H1 (cell line): ENCODE measurements at regions not wholly inside any gene's neighbourhood (a gene's known extent, or its start where the extent isn't known, plus 50 kb on each side); places are given as distances from the start of the nearest gene placed in this dataset.

ENCODE experiments used
- CTCF ChIA-PET: fragments of 300-600 bp; sonication (Branson Sonifier 250); formaldehyde crosslinking; loops from one replicate; lab custom pipeline; 2021; ENCODE audit not compliant: partially characterized antibody; lab: Charles Lee
- POLR2A ChIA-PET: fragments of 300-600 bp; sonication (Branson Sonifier 250); formaldehyde crosslinking; loops from one replicate; lab custom pipeline; 2021; ENCODE audit warnings: inconsistent platforms; ENCODE audit not compliant: partially characterized antibody; lab: Charles Lee
- DNase-seq, 2 experiments: peaks; one replicate each; pipeline versions ENCODE4 v3.0.0 to v3.0.0-alpha.2; 2010 to 2022; ENCODE audit warnings: low spot score in 2 of 2, low read depth in 1 of 2, mixed read lengths in 1 of 2
- FAIRE-seq: peaks from 2 replicates; lab custom pipeline; 2011; peaks lifted over from hg19 to GRCh38; lab: Jason Lieb, UNC
- H2AFZ ChIP-seq: 2 replicates; pipeline ENCODE4 v1.8.1; 2012; ENCODE audit warnings: low read length, inconsistent platforms
- H2AK5ac ChIP-seq: 2 replicates; pipeline ENCODE4 v1.6.1; 2013; ENCODE audit warnings: low read depth, low read length
- H2BK120ac ChIP-seq: replicated peaks from 2 replicates; pipeline ENCODE3; 2013; ENCODE audit warnings: low read depth, low read length, inconsistent platforms
- H2BK12ac ChIP-seq: 2 replicates; pipeline ENCODE4 v1.6.1; 2013; ENCODE audit warnings: low read depth, low read length
- H2BK15ac ChIP-seq: 2 replicates; pipeline ENCODE4 v1.6.1; 2013; ENCODE audit warnings: low read length
- H2BK20ac ChIP-seq: 2 replicates; pipeline ENCODE4 v1.6.1; 2013; ENCODE audit warnings: low read length
- H2BK5ac ChIP-seq: 2 replicates; pipeline ENCODE4 v1.6.1; 2013; ENCODE audit warnings: low read depth, low read length
- H3K14ac ChIP-seq: 2 replicates; pipeline ENCODE4 v1.6.1; 2013; ENCODE audit warnings: inconsistent platforms; ENCODE audit not compliant: insufficient read length
- H3K18ac ChIP-seq: 2 replicates; pipeline ENCODE4 v1.6.1; 2013; ENCODE audit warnings: low read length; ENCODE audit errors: extremely low read depth
- H3K23ac ChIP-seq: 2 replicates; pipeline ENCODE4 v1.6.1; 2013; ENCODE audit warnings: inconsistent platforms; ENCODE audit not compliant: insufficient read length
- H3K23me2 ChIP-seq: 2 replicates; pipeline ENCODE4 v1.6.1; 2013; ENCODE audit warnings: low read depth, low read length
- H3K27ac ChIP-seq: 2 replicates; pipeline ENCODE4 v1.6.1; 2011; ENCODE audit warnings: low read depth, low read length, inconsistent platforms
- H3K27me3 ChIP-seq, 4 experiments: replicated peaks in 1 of 4; 1 replicate in 1 of 4; 2 replicates in 3 of 4; pipeline versions ENCODE4 v1.6.1 to v1.8.1; 2011 to 2013; ENCODE audit warnings: low read length in 3 of 4, mild to moderate bottlenecking in 3 of 4, inconsistent platforms in 2 of 4, mixed read lengths in 2 of 4, moderate library complexity in 1 of 4; ENCODE audit not compliant: control insufficient read depth in 3 of 4, insufficient read depth in 3 of 4; ENCODE audit errors: extremely low read depth in 1 of 4
- H3K36me3 ChIP-seq, 4 experiments: 2 replicates each; pipeline versions ENCODE4 v1.6.1 to v1.8.1; 2011 to 2013; ENCODE audit warnings: mild to moderate bottlenecking in 4 of 4, low read length in 3 of 4, moderate library complexity in 2 of 4, control low read depth in 1 of 4, inconsistent platforms in 1 of 4; ENCODE audit not compliant: insufficient read depth in 4 of 4, control insufficient read depth in 2 of 4
- H3K4ac ChIP-seq: replicated peaks from 2 replicates; pipeline ENCODE3; 2013; ENCODE audit warnings: low read length, low read depth, mixed read lengths, inconsistent platforms; ENCODE audit not compliant: insufficient read length
- H3K4me1 ChIP-seq, 4 experiments: replicated peaks in 1 of 4; 1 replicate in 1 of 4; 2 replicates in 3 of 4; pipeline versions ENCODE4 v1.6.1 to v1.8.1; 2011 to 2013; ENCODE audit warnings: low read length in 3 of 4, inconsistent platforms in 2 of 4, mixed read lengths in 1 of 4; ENCODE audit not compliant: insufficient read depth in 4 of 4, control insufficient read depth in 3 of 4
- H3K4me2 ChIP-seq, 2 experiments: 2 replicates each; pipeline versions ENCODE4 v1.6.1 to v1.8.1; 2011 to 2013; ENCODE audit warnings: low read depth in 2 of 2, low read length in 2 of 2, control low read depth in 1 of 2, inconsistent platforms in 1 of 2, mild to moderate bottlenecking in 1 of 2; ENCODE audit not compliant: insufficient read depth in 1 of 2
- H3K4me3 ChIP-seq, 4 experiments: fragments of 200-600, 300-600 bp in 1 of 4; sonication (generic), shearing (Covaris generic), sonication (Bioruptor Twin) in 1 of 4; 2 replicates each; pipeline versions ENCODE4 v1.5.1 to v1.8.1; 2011 to 2016; ENCODE audit warnings: low read length in 4 of 4, low read depth in 3 of 4, control low read depth in 2 of 4, inconsistent platforms in 2 of 4, mild to moderate bottlenecking in 2 of 4, mixed read lengths in 1 of 4, moderate library complexity in 1 of 4; ENCODE audit not compliant: insufficient read depth in 2 of 4; ENCODE audit errors: extremely low read depth in 1 of 4
- H3K56ac ChIP-seq: replicated peaks from 2 replicates; pipeline ENCODE3; 2013; ENCODE audit warnings: low read depth, mild to moderate bottlenecking, mixed read lengths, low read length, inconsistent platforms; ENCODE audit not compliant: insufficient read length
- H3K79me1 ChIP-seq: 2 replicates; pipeline ENCODE4 v1.6.1; 2013; ENCODE audit warnings: low read depth, low read length, control low read depth
- H3K79me2 ChIP-seq, 2 experiments: 2 replicates each; pipeline versions ENCODE4 v1.6.1 to v1.8.1; 2012 to 2013; ENCODE audit warnings: low read length in 2 of 2, mild to moderate bottlenecking in 2 of 2, inconsistent platforms in 1 of 2; ENCODE audit not compliant: insufficient read depth in 2 of 2, control insufficient read depth in 1 of 2
- H3K9ac ChIP-seq, 4 experiments: replicated peaks in 1 of 4; 1 replicate in 1 of 4; 2 replicates in 3 of 4; pipeline versions ENCODE4 v1.6.1 to v1.8.1; 2011 to 2013; ENCODE audit warnings: low read depth in 3 of 4, low read length in 3 of 4, control low read depth in 2 of 4, mild to moderate bottlenecking in 2 of 4, moderate library complexity in 2 of 4, inconsistent platforms in 1 of 4; ENCODE audit errors: extremely low read depth in 1 of 4
- H3K9me3 ChIP-seq, 2 experiments: 2 replicates each; pipeline versions ENCODE4 v1.6.1 to v1.8.1; 2012 to 2013; ENCODE audit warnings: mild to moderate bottlenecking in 2 of 2, moderate library complexity in 2 of 2, control low read depth in 1 of 2, inconsistent platforms in 1 of 2, low read depth in 1 of 2, low read length in 1 of 2, mixed read lengths in 1 of 2; ENCODE audit not compliant: insufficient read depth in 2 of 2
- H4K20me1 ChIP-seq, 2 experiments: replicated peaks in 1 of 2; 2 replicates each; pipeline versions ENCODE3 to v1.8.1; 2011 to 2013; ENCODE audit warnings: inconsistent platforms in 2 of 2, low read length in 2 of 2, mild to moderate bottlenecking in 1 of 2; ENCODE audit not compliant: insufficient read depth in 2 of 2, control insufficient read depth in 1 of 2
- H4K5ac ChIP-seq: 2 replicates; pipeline ENCODE4 v1.6.1; 2013; ENCODE audit warnings: low read length, low read depth, mixed read lengths, inconsistent platforms; ENCODE audit not compliant: insufficient read length
- H4K8ac ChIP-seq: 2 replicates; pipeline ENCODE4 v1.8.0; 2013; ENCODE audit warnings: mild to moderate bottlenecking, moderate library complexity, low read length, inconsistent platforms; ENCODE audit not compliant: insufficient read depth; ENCODE audit errors: extremely low read depth
- H4K91ac ChIP-seq: replicated peaks from 2 replicates; pipeline ENCODE3; 2013; ENCODE audit warnings: low read length, mixed read lengths, inconsistent platforms; ENCODE audit not compliant: insufficient read length
- KDM1A ChIP-seq: fragments of 200-600, 300-600 bp; sonication (generic); IDR thresholded peaks from 2 replicates; pipeline ENCODE4 v1.7.1; 2016; ENCODE audit warnings: mild to moderate bottlenecking, low read length, borderline replicate concordance
- KDM4A ChIP-seq: IDR thresholded peaks from one replicate; pipeline ENCODE4 v1.7.1; 2012; ENCODE audit warnings: low read depth, mild to moderate bottlenecking, moderate library complexity, low read length, inconsistent platforms; ENCODE audit not compliant: severe bottlenecking
- KDM5A ChIP-seq: fragments of 200-600 bp; IDR thresholded peaks from 2 replicates; pipeline ENCODE4 v1.7.1; 2012; ENCODE audit warnings: mild to moderate bottlenecking, low read length, inconsistent platforms, mixed read lengths
- TBP ChIP-seq: IDR thresholded peaks from 2 replicates; pipeline ENCODE4 v1.6.1; 2011; ENCODE audit warnings: low read depth, low read length, improper control_type of control experiment
- WGBS, 2 experiments: shearing (Covaris generic) in 1 of 2; methylation state at CpG; one replicate each; pipeline versions ENCODE4 v1.1.6 to v1.1.7; 2013 to 2015; ENCODE audit warnings: low lambda C conversion rate in 2 of 2, mixed read lengths in 2 of 2, inconsistent platforms in 1 of 2, low coverage in 1 of 2, missing lambda C conversion rate in 1 of 2; ENCODE audit not compliant: insufficient replicate concordance in 2 of 2, insufficient coverage in 1 of 2, insufficient read length in 1 of 2; ENCODE audit errors: extremely low coverage in 1 of 2, missing lambda C conversion rate in 1 of 2; 5-methylcytosine and 5-hydroxymethylcytosine counted together

- H2BK20ac ChIP-seq: no peak overlapping the region
- H3K9me3 ChIP-seq: no peaks in the 10 kb centered on the region
- no peak overlapping the region for H4K91ac ChIP-seq
- no peaks in the 10 kb centered on the region for H3K23me2 ChIP-seq
- no peak overlapping the region for H3K23ac ChIP-seq
- H3K14ac ChIP-seq: no peak overlapping the region
- no peak overlapping the region for H2BK120ac ChIP-seq
- POLR2A ChIA-PET: no interaction called here
- no peak overlapping the region for H2AFZ ChIP-seq
- no peaks in the 10 kb centered on the region for H3K36me3 ChIP-seq
- H4K8ac ChIP-seq: no peak overlapping the region
- H2BK15ac ChIP-seq: no peak overlapping the region
- no peaks in the 10 kb centered on the region; a peak in 1 of 7 replicates for H3K4me1 ChIP-seq
- CTCF ChIA-PET: no interaction called here
- H3K4me2 ChIP-seq: no peak overlapping the region
- WGBS, 2 experiments: 100% methylated on average over 1 of the region's 1 CpG; no CpG with 5 or more reads in 1 of the 2 experiments
- no peak overlapping the region for H2BK5ac ChIP-seq
- H3K4ac ChIP-seq: no peak overlapping the region
- no peak overlapping the region for H4K5ac ChIP-seq
- no peak overlapping the region for H3K56ac ChIP-seq
- no peak for DNase-seq
- H3K18ac ChIP-seq: no peak overlapping the region
- no peaks in the 10 kb centered on the region for H4K20me1 ChIP-seq
- no peak overlapping the region for H3K27ac ChIP-seq
- H3K79me2 ChIP-seq: no peaks in the 10 kb centered on the region
- no peaks in the 10 kb centered on the region for H3K79me1 ChIP-seq
- no peak overlapping the region for H2BK12ac ChIP-seq
- no peak for FAIRE-seq
- no peak overlapping the region for H3K4me3 ChIP-seq
- no peak overlapping the region for H3K9ac ChIP-seq
- no peaks in the 10 kb centered on the region for H3K27me3 ChIP-seq
- TF ChIP-seq TBP (no peak), KDM1A (peak; percentile 60), KDM5A (no peak), KDM4A (no peak)
- H2AK5ac ChIP-seq: no peak overlapping the region
Measured at GRCh38 chr12:91767237-91767636, 378.4 kb downstream of the BTG1 start.
